GM12878 (cell line): ENCODE measurements at regions not wholly inside any gene's neighbourhood (a gene's known extent, or its start where the extent isn't known, plus 50 kb on each side); places are given as distances from the start of the nearest gene placed in this dataset.

Experiments used
- ATAC-seq: fragments of 200-7000 bp; cut with Tn5 transposase; 3 replicates; pipeline ENCODE4 v1.9.1; 2020; ENCODE audit warnings: mild to moderate bottlenecking, moderate library complexity
- BruUV-seq: library from RNA; stranded (reverse); fragments of 400-500 nt; replicated peaks from 2 replicates; lab custom pipeline; 2021; lab: Mats Ljungman, UMichigan
- CTCF ChIA-PET: fragments of 300-600 bp; sonication (Branson Sonifier 250); formaldehyde crosslinking; extraction: SDS; loops from one replicate; lab custom pipeline; 2021; ENCODE audit warnings: inconsistent platforms; lab: Yijun Ruan, JAX
- POLR2A ChIA-PET: fragments of 350-600 bp; formaldehyde crosslinking; extraction: SDS; loops from one replicate; lab custom pipeline; 2021; ENCODE audit warnings: inconsistent platforms; lab: Charles Lee
- RAD21 ChIA-PET: fragments of 300-600 bp; sonication (Branson Sonifier 250); formaldehyde crosslinking; loops from one replicate; lab custom pipeline; 2023; ENCODE audit warnings: antibody characterized with exemption; ENCODE audit not compliant: unreplicated experiment; lab: Charles Lee
- SMC1A ChIA-PET: fragments of 300-600 bp; sonication (Branson Sonifier 250); formaldehyde crosslinking; loops from one replicate; lab custom pipeline; 2023; ENCODE audit not compliant: unreplicated experiment, uncharacterized antibody; lab: Charles Lee
- DNase-seq: peaks from one replicate; pipeline ENCODE4 v3.0.0-alpha.2; 2011; ENCODE audit warnings: low read depth, low spot score
- FAIRE-seq: peaks from 3 replicates; lab custom pipeline; 2011; peaks lifted over from hg19 to GRCh38; lab: Jason Lieb, UNC
- H2AFZ ChIP-seq: 2 replicates; pipeline ENCODE4 v1.6.0; 2011; ENCODE audit warnings: low read depth, low read length, control low read depth; ENCODE audit not compliant: control insufficient read depth
- H3K27ac ChIP-seq: 2 replicates; pipeline ENCODE4 v1.5.1; 2011; ENCODE audit warnings: control low read depth; ENCODE audit not compliant: control insufficient read depth, insufficient read depth
- H3K27me3 ChIP-seq, 2 experiments: replicated peaks in 1 of 2; 2 replicates each; pipeline versions ENCODE4 v1.6.0 to v1.6.1; 2011; ENCODE audit warnings: low read length in 1 of 2; ENCODE audit not compliant: control insufficient read depth in 2 of 2, insufficient read depth in 2 of 2
- H3K36me3 ChIP-seq, 2 experiments: 2 replicates each; pipeline ENCODE4 v1.5.1; 2011; ENCODE audit warnings: low read length in 1 of 2; ENCODE audit not compliant: control insufficient read depth in 2 of 2, insufficient read depth in 2 of 2
- H3K4me1 ChIP-seq: 2 replicates; pipeline ENCODE4 v1.6.1; 2011; ENCODE audit warnings: mild to moderate bottlenecking, low read length, moderate library complexity, mixed read lengths; ENCODE audit not compliant: control insufficient read depth, insufficient read depth
- H3K4me2 ChIP-seq: 2 replicates; pipeline ENCODE4 v1.6.0; 2011; ENCODE audit warnings: control low read depth; ENCODE audit not compliant: control insufficient read depth, insufficient read depth
- H3K4me3 ChIP-seq: fragments of 200-600 bp; sonication (generic); 2 replicates; pipeline ENCODE4 v1.5.1; 2016
- H3K79me2 ChIP-seq: 2 replicates; pipeline ENCODE4 v1.6.0; 2011; ENCODE audit warnings: low read length; ENCODE audit not compliant: control insufficient read depth, insufficient read depth
- H3K9ac ChIP-seq: 2 replicates; pipeline ENCODE4 v1.8.0; 2011; ENCODE audit warnings: low read length, control low read depth, mixed read lengths; ENCODE audit not compliant: control insufficient read depth, insufficient read depth
- H3K9me3 ChIP-seq: replicated peaks from 3 replicates; pipeline ENCODE4 v1.5.1; 2011; ENCODE audit warnings: mild to moderate bottlenecking, low read length; ENCODE audit not compliant: control insufficient read depth, insufficient read depth
- H4K20me1 ChIP-seq: 2 replicates; pipeline ENCODE4 v1.6.0; 2011; ENCODE audit not compliant: control insufficient read depth, insufficient read depth
- CBX5 ChIP-seq: sonication (generic); IDR thresholded peaks from 2 replicates; pipeline ENCODE4 v1.6.1; 2016; ENCODE audit warnings: low read depth, moderate library complexity, mild to moderate bottlenecking, inconsistent platforms
- DPF2 ChIP-seq: fragments of 450-650 bp; IDR thresholded peaks from 2 replicates; pipeline ENCODE4 v1.6.1; 2017; ENCODE audit warnings: mild to moderate bottlenecking
- EGR1 ChIP-seq, 2 experiments: IDR thresholded peaks; 1 replicate in 1 of 2; 2 replicates in 1 of 2; pipeline ENCODE4 v1.6.1; 2011 to 2012; ENCODE audit warnings: low read depth in 2 of 2, low read length in 2 of 2, borderline replicate concordance in 1 of 2, mild to moderate bottlenecking in 1 of 2, moderate library complexity in 1 of 2
- POLR2AphosphoS5 ChIP-seq: IDR thresholded peaks from 2 replicates; pipeline ENCODE4 v1.6.1; 2011; ENCODE audit warnings: mild to moderate bottlenecking, low read length, inconsistent platforms
- POU2F2 ChIP-seq: IDR thresholded peaks from 3 replicates; pipeline ENCODE4 v1.6.1; 2011; ENCODE audit warnings: low read depth, mild to moderate bottlenecking, low read length, borderline replicate concordance
- RUNX3 ChIP-seq: IDR thresholded peaks from 2 replicates; pipeline ENCODE4 v1.6.1; 2012; ENCODE audit warnings: low read length, inconsistent platforms
- SMAD5 ChIP-seq: IDR thresholded peaks from 2 replicates; pipeline ENCODE4 v1.6.1; 2016; ENCODE audit warnings: antibody characterized with exemption, low read depth
- TARDBP ChIP-seq: IDR thresholded peaks from 2 replicates; pipeline ENCODE4 v1.6.1; 2016; ENCODE audit warnings: borderline replicate concordance
- YY1 ChIP-seq: IDR thresholded peaks from 2 replicates; pipeline ENCODE4 v1.6.1; 2011; ENCODE audit warnings: low read depth, mild to moderate bottlenecking, low read length
- WGBS: methylation state at CpG from one replicate; pipeline ENCODE4 v1.1.6; 2016; ENCODE audit warnings: low lambda C conversion rate; ENCODE audit not compliant: insufficient replicate concordance, insufficient coverage; ENCODE audit errors: missing lambda C conversion rate; 5-methylcytosine and 5-hydroxymethylcytosine counted together
- in situ Hi-C: fragments of 300-500 bp; cut with MboI; formaldehyde crosslinking; loops from 9 replicates; pipeline ENCODE4 v1.14.3; 2018; ENCODE audit warnings: mixed read lengths
- intact Hi-C: fragments of 100-400 bp; cut with micrococcal nuclease; formaldehyde crosslinking; loops from one replicate; pipeline ENCODE4 v1.14.2; 2022; ENCODE audit not compliant: unreplicated experiment
- TF ChIP-seq, protein P1 (sequence below): fragments of 150-350 bp; IDR thresholded peaks from 2 replicates; pipeline ENCODE4 v1.6.1; 2016; ENCODE audit warnings: low read depth, low read length
- TF ChIP-seq, protein P2 (sequence below): fragments of 450-650 bp; IDR thresholded peaks from 2 replicates; pipeline ENCODE4 v1.6.1; 2016; ENCODE audit warnings: mild to moderate bottlenecking
- TF ChIP-seq, protein P3 (sequence below): fragments of 450-650 bp; formaldehyde crosslinking; IDR thresholded peaks from 2 replicates; pipeline ENCODE4 v1.5.0; 2022; ENCODE audit warnings: mild to moderate bottlenecking, missing genetic modification characterization

DNA sequence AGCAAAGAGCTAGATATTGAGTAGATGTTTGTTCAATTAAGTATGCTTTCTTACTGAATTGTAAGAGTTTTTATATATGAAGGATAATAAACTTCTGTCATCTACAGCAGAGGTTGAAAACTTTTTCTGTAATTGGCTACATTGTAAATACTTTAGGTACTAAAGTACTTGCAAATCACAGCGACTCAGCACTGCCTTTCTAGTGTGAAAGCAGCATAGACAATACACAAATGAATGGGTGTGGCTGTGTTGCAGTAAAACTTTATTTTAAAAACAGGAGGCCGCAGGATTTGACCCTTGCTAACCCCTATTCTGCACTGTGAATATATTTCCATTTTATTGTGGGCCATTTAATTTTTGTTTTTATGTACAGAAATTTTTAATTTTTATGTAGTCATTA lies 104.3 kb upstream of the TMC3 start (continued):
- TF ChIP-seq DPF2 (no peak), SMAD5 (no peak), YY1 (no peak)
- TF ChIP-seq, protein P1, sequence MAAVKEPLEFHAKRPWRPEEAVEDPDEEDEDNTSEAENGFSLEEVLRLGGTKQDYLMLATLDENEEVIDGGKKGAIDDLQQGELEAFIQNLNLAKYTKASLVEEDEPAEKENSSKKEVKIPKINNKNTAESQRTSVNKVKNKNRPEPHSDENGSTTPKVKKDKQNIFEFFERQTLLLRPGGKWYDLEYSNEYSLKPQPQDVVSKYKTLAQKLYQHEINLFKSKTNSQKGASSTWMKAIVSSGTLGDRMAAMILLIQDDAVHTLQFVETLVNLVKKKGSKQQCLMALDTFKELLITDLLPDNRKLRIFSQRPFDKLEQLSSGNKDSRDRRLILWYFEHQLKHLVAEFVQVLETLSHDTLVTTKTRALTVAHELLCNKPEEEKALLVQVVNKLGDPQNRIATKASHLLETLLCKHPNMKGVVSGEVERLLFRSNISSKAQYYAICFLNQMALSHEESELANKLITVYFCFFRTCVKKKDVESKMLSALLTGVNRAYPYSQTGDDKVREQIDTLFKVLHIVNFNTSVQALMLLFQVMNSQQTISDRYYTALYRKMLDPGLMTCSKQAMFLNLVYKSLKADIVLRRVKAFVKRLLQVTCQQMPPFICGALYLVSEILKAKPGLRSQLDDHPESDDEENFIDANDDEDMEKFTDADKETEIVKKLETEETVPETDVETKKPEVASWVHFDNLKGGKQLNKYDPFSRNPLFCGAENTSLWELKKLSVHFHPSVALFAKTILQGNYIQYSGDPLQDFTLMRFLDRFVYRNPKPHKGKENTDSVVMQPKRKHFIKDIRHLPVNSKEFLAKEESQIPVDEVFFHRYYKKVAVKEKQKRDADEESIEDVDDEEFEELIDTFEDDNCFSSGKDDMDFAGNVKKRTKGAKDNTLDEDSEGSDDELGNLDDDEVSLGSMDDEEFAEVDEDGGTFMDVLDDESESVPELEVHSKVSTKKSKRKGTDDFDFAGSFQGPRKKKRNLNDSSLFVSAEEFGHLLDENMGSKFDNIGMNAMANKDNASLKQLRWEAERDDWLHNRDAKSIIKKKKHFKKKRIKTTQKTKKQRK: no peak
- TF ChIP-seq, protein P2, sequence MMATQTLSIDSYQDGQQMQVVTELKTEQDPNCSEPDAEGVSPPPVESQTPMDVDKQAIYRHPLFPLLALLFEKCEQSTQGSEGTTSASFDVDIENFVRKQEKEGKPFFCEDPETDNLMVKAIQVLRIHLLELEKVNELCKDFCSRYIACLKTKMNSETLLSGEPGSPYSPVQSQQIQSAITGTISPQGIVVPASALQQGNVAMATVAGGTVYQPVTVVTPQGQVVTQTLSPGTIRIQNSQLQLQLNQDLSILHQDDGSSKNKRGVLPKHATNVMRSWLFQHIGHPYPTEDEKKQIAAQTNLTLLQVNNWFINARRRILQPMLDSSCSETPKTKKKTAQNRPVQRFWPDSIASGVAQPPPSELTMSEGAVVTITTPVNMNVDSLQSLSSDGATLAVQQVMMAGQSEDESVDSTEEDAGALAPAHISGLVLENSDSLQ: no peak

DNA sequence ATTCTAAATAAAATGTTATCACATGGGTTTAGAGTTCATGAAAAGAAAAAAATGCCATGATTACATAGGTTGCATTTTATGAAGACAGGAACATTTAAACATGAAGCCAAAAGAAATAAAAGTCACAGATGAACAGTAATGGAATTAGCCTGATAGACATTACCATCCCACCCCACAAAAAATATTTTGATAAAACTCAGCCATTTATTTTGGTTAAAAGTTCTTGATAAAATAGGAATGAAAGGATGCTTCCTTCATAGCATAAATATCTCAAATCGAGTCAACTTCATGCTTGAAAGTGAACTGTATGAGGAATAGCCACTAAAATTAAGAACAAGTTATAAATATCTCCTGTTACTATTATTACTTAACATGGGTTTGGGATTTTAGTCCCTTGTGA lies 101.9 kb upstream of the TMC3 start:
- ChIA-PET CTCF (no interaction called here), POLR2A (no interaction called here), SMC1A (no interaction called here), RAD21 (no interaction called here)
- H3K27ac ChIP-seq: no peak overlapping the region
- no peak overlapping the region for H3K4me3 ChIP-seq
- ATAC-seq: no peak
- no peaks in the 10 kb centered on the region for H3K79me2 ChIP-seq
- no peaks in the 10 kb centered on the region for H3K36me3 ChIP-seq
- no peaks in the 10 kb centered on the region for H3K4me1 ChIP-seq
- FAIRE-seq: no peak
- H3K4me2 ChIP-seq: no peak overlapping the region
- no peaks in the 10 kb centered on the region for H3K9me3 ChIP-seq
- no peak overlapping the region for H2AFZ ChIP-seq
- no peaks in the 10 kb centered on the region for H4K20me1 ChIP-seq
- WGBS: 0% methylated on average over 1 of the region's 1 CpG
- no peak overlapping the region for H3K9ac ChIP-seq
- in situ Hi-C loops: loop anchor here (5.0 kb wide), 1 partner anchor 461 kb away; no protein-coding TSS in a partner anchor
- BruUV-seq: no TSS peak
- DNase-seq: no peak
- H3K27me3 ChIP-seq: no peaks in the 10 kb centered on the region
- intact Hi-C loops: loop anchor here (10.0 kb wide), 1 partner anchor 201 kb away; no protein-coding TSS in a partner anchor
- TF ChIP-seq, protein P3, sequence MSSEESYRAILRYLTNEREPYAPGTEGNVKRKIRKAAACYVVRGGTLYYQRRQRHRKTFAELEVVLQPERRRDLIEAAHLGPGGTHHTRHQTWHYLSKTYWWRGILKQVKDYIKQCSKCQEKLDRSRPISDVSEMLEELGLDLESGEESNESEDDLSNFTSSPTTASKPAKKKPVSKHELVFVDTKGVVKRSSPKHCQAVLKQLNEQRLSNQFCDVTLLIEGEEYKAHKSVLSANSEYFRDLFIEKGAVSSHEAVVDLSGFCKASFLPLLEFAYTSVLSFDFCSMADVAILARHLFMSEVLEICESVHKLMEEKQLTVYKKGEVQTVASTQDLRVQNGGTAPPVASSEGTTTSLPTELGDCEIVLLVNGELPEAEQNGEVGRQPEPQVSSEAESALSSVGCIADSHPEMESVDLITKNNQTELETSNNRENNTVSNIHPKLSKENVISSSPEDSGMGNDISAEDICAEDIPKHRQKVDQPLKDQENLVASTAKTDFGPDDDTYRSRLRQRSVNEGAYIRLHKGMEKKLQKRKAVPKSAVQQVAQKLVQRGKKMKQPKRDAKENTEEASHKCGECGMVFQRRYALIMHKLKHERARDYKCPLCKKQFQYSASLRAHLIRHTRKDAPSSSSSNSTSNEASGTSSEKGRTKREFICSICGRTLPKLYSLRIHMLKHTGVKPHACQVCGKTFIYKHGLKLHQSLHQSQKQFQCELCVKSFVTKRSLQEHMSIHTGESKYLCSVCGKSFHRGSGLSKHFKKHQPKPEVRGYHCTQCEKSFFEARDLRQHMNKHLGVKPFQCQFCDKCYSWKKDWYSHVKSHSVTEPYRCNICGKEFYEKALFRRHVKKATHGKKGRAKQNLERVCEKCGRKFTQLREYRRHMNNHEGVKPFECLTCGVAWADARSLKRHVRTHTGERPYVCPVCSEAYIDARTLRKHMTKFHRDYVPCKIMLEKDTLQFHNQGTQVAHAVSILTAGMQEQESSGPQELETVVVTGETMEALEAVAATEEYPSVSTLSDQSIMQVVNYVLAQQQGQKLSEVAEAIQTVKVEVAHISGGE: no peak
- no peak for TF ChIP-seq RUNX3
- no peak for TF ChIP-seq CBX5
- no peak for TF ChIP-seq POU2F2
- TF ChIP-seq POLR2AphosphoS5: no peak
- TF ChIP-seq TARDBP: no peak
- no peak for TF ChIP-seq EGR1 (IDR thresholded peaks at IDR 0.05; ENCODE audit: borderline replicate concordance in 1 of 2, low read depth in 2 of 2, low read length in 2 of 2)
